PC-3 (cell line): ENCODE measurements at regions not wholly inside any gene's neighbourhood (a gene's known extent, or its start where the extent isn't known, plus 50 kb on each side); places are given as distances from the start of the nearest gene placed in this dataset.

Experiments used
- ATAC-seq: fragments of 200-7000 bp; cut with Tn5 transposase; 2 replicates; pipeline ENCODE4 v1.9.1; 2020; ENCODE audit warnings: mild to moderate bottlenecking, moderate library complexity
- BruUV-seq: library from RNA; stranded (reverse); fragments of 400-500 nt; replicated peaks from 2 replicates; lab custom pipeline; 2021; lab: Mats Ljungman, UMichigan
- CTCF ChIA-PET: fragments of 300-600 bp; sonication (Branson Sonifier 250); formaldehyde crosslinking; loops from one replicate; lab custom pipeline; 2022; ENCODE audit warnings: antibody characterized with exemption; lab: Charles Lee
- POLR2A ChIA-PET: fragments of 300-600 bp; sonication (Branson Sonifier 250); formaldehyde crosslinking; loops from one replicate; lab custom pipeline; 2022; ENCODE audit warnings: antibody characterized with exemption; ENCODE audit not compliant: unreplicated experiment; lab: Charles Lee
- DNase-seq: peaks from one replicate; pipeline ENCODE4 v3.0.0-alpha.2; 2015
- H2AFZ ChIP-seq: fragments of 300-600 bp; sonication (generic); 2 replicates; pipeline ENCODE4 v1.6.0; 2016; ENCODE audit warnings: antibody characterized with exemption, low read length
- H3F3A ChIP-seq: fragments of 300-600 bp; sonication (generic); one replicate; pipeline ENCODE4 v1.6.0; 2017; ENCODE audit warnings: antibody characterized with exemption, low read length, control low read depth, mild to moderate bottlenecking; ENCODE audit not compliant: unreplicated experiment
- H3K27ac ChIP-seq: fragments of 300-600 bp; sonication (generic); 2 replicates; pipeline ENCODE4 v1.5.1; 2016; ENCODE audit warnings: mild to moderate bottlenecking, low read length
- H3K27me3 ChIP-seq: fragments of 300-600 bp; sonication (generic); 2 replicates; pipeline ENCODE4 v1.6.1; 2016; ENCODE audit warnings: low read length, mixed read lengths
- H3K36me3 ChIP-seq: fragments of 300-600 bp; sonication (generic); 2 replicates; pipeline ENCODE4 v1.6.1; 2016; ENCODE audit warnings: low read depth, mixed run types, low read length, mixed read lengths
- H3K4me1 ChIP-seq: fragments of 300-600 bp; sonication (generic); 2 replicates; pipeline ENCODE4 v1.5.1; 2016; ENCODE audit warnings: low read length; ENCODE audit not compliant: insufficient read depth
- H3K4me2 ChIP-seq: fragments of 300-600 bp; sonication (generic); 2 replicates; pipeline ENCODE4 v1.6.0; 2016; ENCODE audit warnings: low read length
- H3K4me3 ChIP-seq: fragments of 300-600 bp; sonication (generic); 2 replicates; pipeline ENCODE4 v1.5.1; 2016; ENCODE audit warnings: mild to moderate bottlenecking, low read length, mixed read lengths
- H3K79me2 ChIP-seq: fragments of 300-600 bp; sonication (generic); 2 replicates; pipeline ENCODE4 v1.6.1; 2017; ENCODE audit warnings: low read length, mixed read lengths
- H3K9ac ChIP-seq: fragments of 300-600 bp; sonication (generic); 2 replicates; pipeline ENCODE4 v1.6.0; 2016; ENCODE audit warnings: mild to moderate bottlenecking, low read length
- H3K9me2 ChIP-seq: fragments of 300-600 bp; sonication (generic); replicated peaks from 2 replicates; pipeline ENCODE4 v1.6.1; 2016; ENCODE audit warnings: mixed run types, low read length, mixed read lengths
- H3K9me3 ChIP-seq: fragments of 300-600 bp; sonication (generic); 2 replicates; pipeline ENCODE4 v1.6.1; 2016; ENCODE audit warnings: low read length, mixed read lengths
- H4K20me1 ChIP-seq: fragments of 300-600 bp; sonication (generic); 2 replicates; pipeline ENCODE4 v1.6.1; 2016; ENCODE audit warnings: low read length, mixed read lengths
- EZH2 ChIP-seq: fragments of 300-600 bp; sonication (generic); IDR thresholded peaks from one replicate; pipeline ENCODE4 v1.6.1; 2017; ENCODE audit warnings: antibody characterized with exemption, mild to moderate bottlenecking, low read length; ENCODE audit not compliant: unreplicated experiment
- EZH2phosphoT487 ChIP-seq: fragments of 300-600 bp; sonication (generic); IDR thresholded peaks from 2 replicates; pipeline ENCODE4 v1.6.1; 2018; ENCODE audit warnings: mild to moderate bottlenecking, antibody characterized with exemption, low read length, borderline replicate concordance
- intact Hi-C: fragments of 100-400 bp; cut with micrococcal nuclease; formaldehyde crosslinking; loops from 2 replicates; pipeline ENCODE4 v1.9.0; 2023
- TF ChIP-seq, protein P1 (sequence below): fragments of 300-600 bp; sonication (generic); conservative IDR thresholded peaks from 2 replicates; pipeline ENCODE4 v1.5.1; 2017; ENCODE audit warnings: antibody characterized with exemption, low read depth, mild to moderate bottlenecking, low read length

DNA sequence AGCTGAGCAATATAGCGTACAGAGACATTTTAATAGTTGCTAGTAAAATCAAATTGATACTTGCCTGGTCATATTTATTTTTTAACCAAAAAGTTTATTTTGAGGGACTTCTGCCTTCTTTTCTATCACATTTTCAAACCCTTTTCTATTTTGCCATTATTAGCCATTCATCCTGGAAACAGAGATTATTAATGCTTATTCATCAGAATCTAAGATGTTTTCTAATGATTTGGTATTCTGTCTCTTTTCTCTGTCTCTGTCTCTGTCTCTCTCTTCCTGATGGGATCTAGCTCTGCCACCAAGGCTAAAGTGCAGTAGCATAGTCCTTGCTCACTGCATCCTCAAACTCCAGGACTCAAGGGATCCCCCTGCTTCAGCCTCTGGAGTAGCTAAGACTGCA lies 871.3 kb upstream of the CDH8 start:
- intact Hi-C loops, result no loop called here
- DNase-seq, result no peak

DNA sequence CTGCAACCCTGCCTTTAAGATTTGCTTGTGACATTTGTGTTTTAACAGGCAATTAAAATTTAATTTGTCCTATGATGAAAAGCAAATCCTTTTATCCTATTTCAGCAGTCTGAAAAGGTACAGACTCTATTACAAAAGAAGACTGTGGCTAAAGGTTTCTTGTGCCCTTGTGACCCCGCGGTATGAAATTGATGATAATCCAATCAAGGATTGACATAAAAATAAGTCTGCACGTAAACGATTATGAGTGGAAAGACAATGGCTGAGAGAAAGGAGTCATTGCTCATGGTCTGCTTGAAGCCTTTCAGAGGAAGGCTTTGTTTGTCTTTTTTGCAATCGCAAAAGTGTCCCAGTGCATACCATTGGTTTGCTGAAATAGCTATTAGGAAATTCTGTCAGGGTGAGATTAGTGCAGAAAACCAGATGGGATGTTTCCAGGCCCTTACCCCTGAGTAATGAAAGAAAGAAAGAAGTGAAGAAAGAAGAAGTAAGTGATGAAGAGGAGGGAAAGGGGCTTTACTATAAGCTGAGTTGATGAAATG lies 867.8 kb upstream of the CDH8 start:
- no peaks in the 10 kb centered on the region for H3K4me1 ChIP-seq
- no peaks in the 10 kb centered on the region for H3K9me3 ChIP-seq
- ATAC-seq, result no peak
- no peak overlapping the region for H3K9ac ChIP-seq
- ChIA-PET CTCF (no interaction called here), POLR2A (no interaction called here)
- no peaks in the 10 kb centered on the region for H3K79me2 ChIP-seq
- H3K9me2 ChIP-seq, result no peaks in the 10 kb centered on the region
- no peak overlapping the region for H3K4me3 ChIP-seq
- H3K4me2 ChIP-seq, result no peak overlapping the region
- TF ChIP-seq EZH2, result no peak
- TF ChIP-seq EZH2phosphoT487, result no peak
- TF ChIP-seq, protein P1, sequence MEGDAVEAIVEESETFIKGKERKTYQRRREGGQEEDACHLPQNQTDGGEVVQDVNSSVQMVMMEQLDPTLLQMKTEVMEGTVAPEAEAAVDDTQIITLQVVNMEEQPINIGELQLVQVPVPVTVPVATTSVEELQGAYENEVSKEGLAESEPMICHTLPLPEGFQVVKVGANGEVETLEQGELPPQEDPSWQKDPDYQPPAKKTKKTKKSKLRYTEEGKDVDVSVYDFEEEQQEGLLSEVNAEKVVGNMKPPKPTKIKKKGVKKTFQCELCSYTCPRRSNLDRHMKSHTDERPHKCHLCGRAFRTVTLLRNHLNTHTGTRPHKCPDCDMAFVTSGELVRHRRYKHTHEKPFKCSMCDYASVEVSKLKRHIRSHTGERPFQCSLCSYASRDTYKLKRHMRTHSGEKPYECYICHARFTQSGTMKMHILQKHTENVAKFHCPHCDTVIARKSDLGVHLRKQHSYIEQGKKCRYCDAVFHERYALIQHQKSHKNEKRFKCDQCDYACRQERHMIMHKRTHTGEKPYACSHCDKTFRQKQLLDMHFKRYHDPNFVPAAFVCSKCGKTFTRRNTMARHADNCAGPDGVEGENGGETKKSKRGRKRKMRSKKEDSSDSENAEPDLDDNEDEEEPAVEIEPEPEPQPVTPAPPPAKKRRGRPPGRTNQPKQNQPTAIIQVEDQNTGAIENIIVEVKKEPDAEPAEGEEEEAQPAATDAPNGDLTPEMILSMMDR, result no peak
- no peak overlapping the region for H3K27ac ChIP-seq
- no peaks in the 10 kb centered on the region for H4K20me1 ChIP-seq
- no TSS peak for BruUV-seq
- H3F3A ChIP-seq, result no peaks in the 10 kb centered on the region
- DNase-seq, result no peak
- no peak overlapping the region for H2AFZ ChIP-seq
- H3K36me3 ChIP-seq, result no peaks in the 10 kb centered on the region
- no peaks in the 10 kb centered on the region for H3K27me3 ChIP-seq
- intact Hi-C loops, result no loop called here

More for the DNA sequence above, 871.3 kb upstream of the CDH8 start:
- Histone ChIP-seq H3K4me3 (no peak overlapping the region), H3K27ac (no peak overlapping the region), H3K4me1 (no peaks in the 10 kb centered on the region), H4K20me1 (no peaks in the 10 kb centered on the region), H2AFZ (no peak overlapping the region), H3K4me2 (no peak overlapping the region), H3K36me3 (no peaks in the 10 kb centered on the region), H3F3A (no peaks in the 10 kb centered on the region), H3K27me3 (no peaks in the 10 kb centered on the region), H3K9ac (no peak overlapping the region), H3K9me2 (no peaks in the 10 kb centered on the region), H3K9me3 (no peaks in the 10 kb centered on the region), H3K79me2 (no peaks in the 10 kb centered on the region)
- ChIA-PET CTCF (no interaction called here), POLR2A (no interaction called here)
- no peak for ATAC-seq
- TF ChIP-seq EZH2 (no peak), EZH2phosphoT487 (no peak)
- TF ChIP-seq, protein P1, result no peak
- BruUV-seq, result no TSS peak

DNA sequence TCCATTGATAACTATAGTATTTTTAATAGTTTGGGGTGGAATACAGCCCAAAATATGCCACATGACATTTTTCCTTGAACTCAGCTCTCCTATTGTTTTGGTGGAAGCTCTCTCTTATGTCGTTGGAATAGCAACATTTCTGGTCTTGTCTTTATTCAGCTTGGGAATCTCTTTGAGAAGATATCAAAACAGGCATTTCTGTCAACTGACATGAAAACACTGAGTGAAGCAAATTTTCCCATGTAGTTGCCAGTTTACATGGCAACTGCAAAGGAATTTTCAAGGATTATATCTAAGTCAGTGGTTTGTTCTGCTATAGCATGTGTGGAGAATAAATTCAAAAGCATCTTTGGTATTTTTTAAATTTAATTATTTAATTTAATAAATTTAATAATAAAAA lies 863.5 kb upstream of the CDH8 start:
- Histone ChIP-seq H3K4me3 (no peak overlapping the region), H3K27ac (no peak overlapping the region), H3K27me3 (no peaks in the 10 kb centered on the region), H3K9me3 (no peaks in the 10 kb centered on the region), H3F3A (no peaks in the 10 kb centered on the region), H3K4me2 (no peak overlapping the region), H4K20me1 (no peaks in the 10 kb centered on the region), H3K9me2 (no peaks in the 10 kb centered on the region), H3K79me2 (no peaks in the 10 kb centered on the region), H3K9ac (no peak overlapping the region), H2AFZ (no peak overlapping the region), H3K4me1 (no peaks in the 10 kb centered on the region), H3K36me3 (no peaks in the 10 kb centered on the region)
- no peak for ATAC-seq
- DNase-seq, result no peak
- no peak for TF ChIP-seq EZH2phosphoT487
- no peak for TF ChIP-seq EZH2
- TF ChIP-seq, protein P1, result no peak
- POLR2A ChIA-PET, result no interaction called here
- BruUV-seq, result no TSS peak
- intact Hi-C loops, result no loop called here
- CTCF ChIA-PET, result no interaction called here
